HFFc6 (cell line): ENCODE measurements at regions not wholly inside any gene's neighbourhood (a gene's known extent, or its start where the extent isn't known, plus 50 kb on each side); places are given as distances from the start of the nearest gene placed in this dataset.
"Not testable (repeated sequence)": the region's sequence is repeated elsewhere in the genome, so short reads cannot be mapped to it uniquely, and the experiment has no call there.

ENCODE experiments used
- DNase-seq: peaks from one replicate; pipeline ENCODE4 v3.0.0-alpha.2; 2018
- H3K27ac Mint-ChIP-seq: 2 replicates; pipeline ENCODE4 v1.8.0; 2020; ENCODE audit warnings: mild to moderate bottlenecking, mixed read lengths
- H3K27me3 Mint-ChIP-seq: 2 replicates; pipeline ENCODE4 v1.8.0; 2021; ENCODE audit warnings: mild to moderate bottlenecking, moderate library complexity, mixed read lengths; ENCODE audit not compliant: insufficient read depth
- H3K36me3 Mint-ChIP-seq: 2 replicates; pipeline ENCODE4 v1.8.0; 2021; ENCODE audit warnings: low read depth, mixed read lengths
- H3K4me1 Mint-ChIP-seq: 2 replicates; pipeline ENCODE4 v1.8.0; 2020; ENCODE audit warnings: low read depth, mixed read lengths
- H3K4me3 Mint-ChIP-seq: 2 replicates; pipeline ENCODE4 v1.8.0; 2020; ENCODE audit warnings: mild to moderate bottlenecking, moderate library complexity, mixed read lengths
- H3K9me3 Mint-ChIP-seq: 2 replicates; pipeline ENCODE4 v1.8.0; 2020; ENCODE audit warnings: mild to moderate bottlenecking, mixed read lengths
- CTCF ChIP-seq: fragments of 200-600 bp; sonication (generic); IDR thresholded peaks from 2 replicates; pipeline ENCODE4 v1.5.0; 2021; ENCODE audit warnings: antibody characterized with exemption, mild to moderate bottlenecking

DNA sequence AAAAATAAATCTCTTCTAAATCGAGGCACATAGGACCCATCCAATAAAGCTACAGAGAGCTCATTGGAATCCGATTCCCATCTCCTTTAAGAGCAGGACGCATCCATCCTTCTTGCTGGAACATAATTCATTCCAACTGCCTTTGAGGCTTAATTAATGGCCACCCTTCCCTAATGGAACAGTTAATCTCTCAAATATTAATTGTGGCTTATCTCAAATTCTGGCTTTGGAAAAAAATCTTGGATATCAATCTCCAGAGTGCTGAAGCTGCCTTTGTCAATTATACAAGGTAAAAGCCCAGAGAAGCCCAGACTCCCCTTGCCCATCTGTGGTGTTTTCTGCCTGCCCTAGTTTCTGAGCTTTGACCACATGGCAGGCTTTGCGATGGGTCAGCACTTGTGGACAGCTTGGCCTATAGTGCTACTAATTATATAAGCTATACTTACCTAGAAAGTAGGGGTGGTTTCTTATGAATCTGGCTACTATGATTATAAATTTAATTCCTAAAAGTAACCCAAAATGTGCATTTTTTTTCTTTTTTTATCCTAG is 246.3 kb downstream of the NUAK1 start:
- DNase-seq, result no peak
- TF ChIP-seq CTCF, result no peak
- no peaks in the 10 kb centered on the region for H3K9me3 Mint-ChIP-seq
- H3K27me3 Mint-ChIP-seq, result no peaks in the 10 kb centered on the region
- H3K4me1 Mint-ChIP-seq, result peaks cover 9% of the 10 kb centered on the region
- no peaks in the 10 kb centered on the region for H3K36me3 Mint-ChIP-seq
- H3K27ac Mint-ChIP-seq, result no peak overlapping the region
- H3K4me3 Mint-ChIP-seq, result no peak overlapping the region

GRCh38 chr12:105895197-105895832 is 243.4 kb downstream of the NUAK1 start:
- not testable (repeated sequence) for H3K27me3 Mint-ChIP-seq, DNase-seq, H3K27ac Mint-ChIP-seq, H3K9me3 Mint-ChIP-seq, H3K36me3 Mint-ChIP-seq, H3K4me1 Mint-ChIP-seq, H3K4me3 Mint-ChIP-seq

DNA sequence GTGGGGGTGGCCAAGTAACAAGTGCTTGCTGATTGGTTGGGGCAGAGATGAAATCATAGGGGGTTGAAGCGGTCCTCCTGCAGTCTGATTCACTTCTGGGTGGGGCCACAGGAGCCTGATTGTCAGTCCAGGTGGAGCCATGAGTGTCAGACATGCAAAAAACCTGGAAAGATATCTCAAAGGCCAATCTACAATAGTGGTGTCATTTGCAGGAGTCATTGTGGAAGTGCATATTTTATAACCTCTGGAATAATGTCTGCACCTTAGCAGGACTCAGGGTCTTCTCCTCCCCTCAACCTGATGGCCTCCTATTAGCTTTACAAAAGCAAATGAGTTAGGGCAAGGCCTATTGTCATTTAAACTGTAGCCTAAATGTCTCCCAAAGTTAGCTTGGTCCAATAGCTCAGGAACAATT is 241.4 kb downstream of the NUAK1 start:
- no peaks in the 10 kb centered on the region; the same call in 1 of the 2 replicates for H3K27me3 Mint-ChIP-seq
- no peak overlapping the region for H3K4me3 Mint-ChIP-seq
- H3K9me3 Mint-ChIP-seq, result no peaks in the 10 kb centered on the region
- no peaks in the 10 kb centered on the region for H3K36me3 Mint-ChIP-seq
- H3K27ac Mint-ChIP-seq, result no peak overlapping the region
- no peak for TF ChIP-seq CTCF
- DNase-seq, result no peak
- H3K4me1 Mint-ChIP-seq, result no peaks in the 10 kb centered on the region

DNA sequence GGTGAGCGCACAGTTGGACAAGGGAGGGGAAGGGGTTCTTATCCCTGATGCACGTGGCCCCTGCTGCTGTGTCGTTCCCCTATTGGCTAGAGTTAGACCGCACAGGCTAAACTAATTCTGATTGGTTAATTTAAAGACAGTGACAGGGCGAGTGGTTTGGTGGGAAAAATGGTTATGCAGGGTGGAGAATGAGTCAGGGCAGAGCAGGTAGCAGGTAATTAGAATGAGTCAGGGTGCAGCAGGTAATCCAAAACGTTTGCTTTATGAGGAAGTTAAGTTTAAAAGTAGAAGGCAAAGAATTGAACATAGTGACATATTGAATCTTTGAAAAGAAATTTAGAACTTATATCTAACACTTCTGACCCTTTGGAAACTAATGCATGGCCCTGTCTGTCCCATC is 240.5 kb downstream of the NUAK1 start:
- H3K9me3 Mint-ChIP-seq, H3K27me3 Mint-ChIP-seq, H3K4me1 Mint-ChIP-seq, H3K4me3 Mint-ChIP-seq, H3K27ac Mint-ChIP-seq, H3K36me3 Mint-ChIP-seq, DNase-seq: not testable (repeated sequence)

GRCh38 chr12:105899589-105899988 is 239.2 kb downstream of the NUAK1 start:
- H3K36me3 Mint-ChIP-seq, result no peaks in the 10 kb centered on the region
- no peaks in the 10 kb centered on the region; the same call in 1 of the 2 replicates for H3K27me3 Mint-ChIP-seq
- TF ChIP-seq CTCF, result no peak
- H3K9me3 Mint-ChIP-seq, result no peaks in the 10 kb centered on the region
- no peak overlapping the region for H3K4me3 Mint-ChIP-seq
- H3K27ac Mint-ChIP-seq, result no peak overlapping the region
- no peak for DNase-seq
- peaks cover 3% of the 10 kb centered on the region; the same call in 1 of the 2 replicates for H3K4me1 Mint-ChIP-seq

GRCh38 chr12:105906561-105906960 is 232.2 kb downstream of the NUAK1 start:
- Mint-ChIP-seq H3K36me3 (no peaks in the 10 kb centered on the region), H3K27ac (no peak overlapping the region), H3K9me3 (no peaks in the 10 kb centered on the region), H3K4me1 (peaks cover 6% of the 10 kb centered on the region; the same call in 1 of the 2 replicates), H3K4me3 (no peak overlapping the region), H3K27me3 (no peaks in the 10 kb centered on the region; the same call in none of the 2 replicates)
- DNase-seq, result no peak
- TF ChIP-seq CTCF, result no peak
